Body of pancreas (tissue), 4 donors: ENCODE measurements at regions not wholly inside any gene's neighbourhood (a gene's known extent, or its start where the extent isn't known, plus 50 kb on each side); places are given as distances from the start of the nearest gene placed in this dataset.

Experiments used
- POLR2A ChIP-seq, 3 donors: fragments of 450-650 bp; IDR thresholded peaks; one replicate each; pipeline ENCODE4 v1.6.1; 2016; ENCODE audit warnings: antibody characterized with exemption in 3 of 3, mild to moderate bottlenecking in 2 of 3
- TF ChIP-seq, protein P1 (sequence below), 7 experiments: fragments of 450-650 bp in 4 of 7; fragments of 200-600 bp in 3 of 7; sonication (generic) in 3 of 7; IDR thresholded peaks; one replicate each; pipeline ENCODE4 v1.5.1; 2016 to 2019; ENCODE audit warnings: antibody characterized with exemption in 7 of 7

DNA sequence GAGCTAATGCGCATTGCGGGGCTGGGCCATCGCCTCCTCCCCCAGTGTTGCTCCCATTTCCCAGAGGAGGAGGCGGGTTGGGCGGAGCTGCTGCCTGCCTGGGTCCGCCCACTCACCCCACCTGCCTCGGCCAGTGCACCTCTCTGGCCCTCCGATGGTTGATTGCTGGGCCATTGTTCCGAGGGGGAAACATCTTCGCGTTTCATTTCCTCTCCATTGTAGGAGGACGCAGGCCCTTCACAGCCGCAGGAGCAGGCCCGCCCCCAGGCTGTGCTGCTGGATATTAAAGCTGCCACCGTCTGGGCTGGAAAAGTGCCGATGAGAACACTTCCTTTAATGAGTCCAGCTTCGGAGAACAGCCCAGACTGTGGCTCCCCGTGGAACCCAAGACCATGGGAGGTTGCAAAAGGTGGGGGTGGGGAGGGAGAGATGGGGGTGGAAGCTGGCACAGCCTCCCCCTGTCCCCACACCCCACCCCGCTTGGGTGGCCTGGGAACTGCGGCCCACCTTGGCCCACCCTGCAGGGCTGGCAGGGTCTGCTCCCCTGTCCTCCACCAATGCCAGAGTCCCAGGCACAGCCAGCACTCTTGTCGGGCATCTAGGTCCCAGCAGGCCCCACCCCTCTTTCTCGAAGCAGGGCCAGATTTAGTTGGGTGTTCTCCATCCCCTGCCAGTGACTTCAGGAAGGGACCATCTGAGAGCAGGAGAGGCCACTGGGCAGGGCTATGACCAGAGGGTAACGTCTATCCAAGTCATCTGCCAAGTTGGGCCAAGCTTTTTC is 96.6 kb downstream of the ADRA2C start:
- TF ChIP-seq, protein P1, sequence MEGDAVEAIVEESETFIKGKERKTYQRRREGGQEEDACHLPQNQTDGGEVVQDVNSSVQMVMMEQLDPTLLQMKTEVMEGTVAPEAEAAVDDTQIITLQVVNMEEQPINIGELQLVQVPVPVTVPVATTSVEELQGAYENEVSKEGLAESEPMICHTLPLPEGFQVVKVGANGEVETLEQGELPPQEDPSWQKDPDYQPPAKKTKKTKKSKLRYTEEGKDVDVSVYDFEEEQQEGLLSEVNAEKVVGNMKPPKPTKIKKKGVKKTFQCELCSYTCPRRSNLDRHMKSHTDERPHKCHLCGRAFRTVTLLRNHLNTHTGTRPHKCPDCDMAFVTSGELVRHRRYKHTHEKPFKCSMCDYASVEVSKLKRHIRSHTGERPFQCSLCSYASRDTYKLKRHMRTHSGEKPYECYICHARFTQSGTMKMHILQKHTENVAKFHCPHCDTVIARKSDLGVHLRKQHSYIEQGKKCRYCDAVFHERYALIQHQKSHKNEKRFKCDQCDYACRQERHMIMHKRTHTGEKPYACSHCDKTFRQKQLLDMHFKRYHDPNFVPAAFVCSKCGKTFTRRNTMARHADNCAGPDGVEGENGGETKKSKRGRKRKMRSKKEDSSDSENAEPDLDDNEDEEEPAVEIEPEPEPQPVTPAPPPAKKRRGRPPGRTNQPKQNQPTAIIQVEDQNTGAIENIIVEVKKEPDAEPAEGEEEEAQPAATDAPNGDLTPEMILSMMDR (IDR thresholded peaks at IDR 0.05) = no peak
- TF ChIP-seq POLR2A (IDR thresholded peaks at IDR 0.05) = no peak
